ENCODE measurements at regions not wholly inside any gene's neighbourhood (a gene's known extent, or its start where the extent isn't known, plus 50 kb on each side); places are given as distances from the start of the nearest gene placed in this dataset.

DNA sequence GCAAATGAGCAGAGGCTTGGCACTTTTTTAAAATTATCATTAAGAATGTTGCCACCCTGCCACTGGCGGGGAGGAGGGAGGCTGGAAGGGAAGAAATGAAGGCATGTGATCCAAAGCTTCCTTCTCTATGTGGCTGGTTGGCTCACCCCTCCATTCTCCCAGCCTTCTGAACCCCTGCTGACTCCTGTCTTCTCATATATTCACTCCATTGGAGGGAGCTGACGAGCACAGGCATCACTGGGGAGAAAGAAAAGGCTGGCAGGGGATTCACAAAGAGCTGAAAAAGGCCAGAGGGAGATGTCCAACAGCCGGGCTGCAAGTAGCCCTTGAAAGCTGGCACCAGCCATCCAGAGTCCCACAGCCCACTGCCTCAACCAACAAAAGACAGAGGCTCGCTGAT, 495.6 kb downstream of the BCOR start:
- Histone ChIP-seq H3K27ac (peak overlapping the region; percentile 32 to 50), H3K27me3 (peaks cover 0 to 50% of the 10 kb centered on the region in 2 donors), H3K36me3 (no peaks in the 10 kb centered on the region), H3K9me3 (peaks cover 0 to 9% of the 10 kb centered on the region in 2 donors), H3K4me1 (no peaks in the 10 kb centered on the region), H3K4me3 (no peak overlapping the region)
- intact Hi-C loops (cut with DNase I; ENCODE audit: low total_unique reads), result no loop called here
- TF ChIP-seq CTCF (IDR thresholded peaks at IDR 0.05) (no peak), POLR2AphosphoS5 (IDR thresholded peaks at IDR 0.05) (no peak), POLR2A (IDR thresholded peaks at IDR 0.05) (no peak)
- no peak for DNase-seq (ENCODE audit: low spot score in 2 of 2)

- peaks cover 0 to 43% of the 10 kb centered on the region in 2 donors for H3K27me3 ChIP-seq
- DNase-seq (ENCODE audit: low spot score in 2 of 2), result peak in 1 of 2 donors; percentile 49
- H3K4me1 ChIP-seq, result no peaks in the 10 kb centered on the region
- no peak overlapping the region for H3K4me3 ChIP-seq
- H3K36me3 ChIP-seq, result no peaks in the 10 kb centered on the region
- intact Hi-C loops (cut with DNase I; ENCODE audit: low total_unique reads), result no loop called here
- TF ChIP-seq POLR2A (IDR thresholded peaks at IDR 0.05) (no peak), POLR2AphosphoS5 (IDR thresholded peaks at IDR 0.05) (no peak), CTCF (IDR thresholded peaks at IDR 0.05) (no peak)
- peaks cover 0 to 12% of the 10 kb centered on the region in 2 donors for H3K9me3 ChIP-seq
- H3K27ac ChIP-seq, result peak overlapping the region; percentile 32 to 50
Measured at GRCh38 chrX:39603230-39603629, 494.5 kb downstream of the BCOR start.

DNA sequence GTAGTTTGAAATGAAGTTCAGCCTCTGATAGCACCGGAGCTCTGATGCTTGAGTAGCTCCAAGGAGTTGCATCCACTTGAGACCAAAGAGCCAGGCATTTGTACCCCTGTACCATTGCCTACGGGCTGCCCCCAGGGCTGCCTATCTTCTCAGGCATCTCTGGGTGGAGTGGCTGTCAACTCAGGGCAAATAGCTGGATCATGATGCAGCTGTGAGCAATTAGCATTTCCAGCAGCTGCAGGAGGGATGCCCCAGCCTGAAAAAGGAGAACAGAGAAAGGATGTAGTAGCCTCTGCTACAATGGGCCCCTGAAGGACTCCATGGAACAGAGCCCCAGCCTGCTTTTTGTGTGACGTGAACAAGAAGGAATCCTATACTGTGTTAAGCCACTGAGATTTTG, 492.6 kb downstream of the BCOR start:
- Histone ChIP-seq H3K27me3 (peaks cover 0 to 44% of the 10 kb centered on the region in 2 donors), H3K27ac (no peak overlapping the region), H3K4me1 (no peaks in the 10 kb centered on the region), H3K9me3 (peaks cover 0 to 12% of the 10 kb centered on the region in 2 donors), H3K4me3 (no peak overlapping the region), H3K36me3 (no peaks in the 10 kb centered on the region)
- no peak for DNase-seq (ENCODE audit: low spot score in 2 of 2)
- TF ChIP-seq POLR2A (IDR thresholded peaks at IDR 0.05) (no peak), POLR2AphosphoS5 (IDR thresholded peaks at IDR 0.05) (no peak), CTCF (IDR thresholded peaks at IDR 0.05) (no peak)
- intact Hi-C loops (cut with DNase I; ENCODE audit: low total_unique reads), result no loop called here

DNA sequence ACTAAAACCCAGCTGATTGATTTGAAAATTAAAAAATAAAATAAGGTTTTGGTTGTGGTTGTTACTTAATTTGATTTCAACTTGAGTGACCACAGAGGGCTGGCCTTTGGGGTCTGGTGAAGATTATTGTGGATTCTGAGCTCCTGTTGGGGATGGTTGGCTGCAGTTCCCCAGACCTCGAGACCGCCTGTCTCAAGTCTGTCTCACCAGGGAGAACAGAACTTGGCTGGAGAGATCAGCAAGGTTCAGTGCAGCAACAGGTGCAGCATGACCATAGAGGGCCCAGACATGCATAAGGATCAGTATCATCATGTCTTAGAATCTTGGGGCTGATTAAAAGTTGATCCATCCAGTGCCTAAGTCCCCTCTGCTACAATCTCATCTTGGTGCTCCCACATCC, 491.9 kb downstream of the BCOR start:
- intact Hi-C loops (cut with DNase I; ENCODE audit: low total_unique reads), result no loop called here
- no peak for TF ChIP-seq CTCF (IDR thresholded peaks at IDR 0.05)
- no peak for TF ChIP-seq POLR2A (IDR thresholded peaks at IDR 0.05)
- no peak for TF ChIP-seq POLR2AphosphoS5 (IDR thresholded peaks at IDR 0.05)
- DNase-seq (ENCODE audit: low spot score in 2 of 2), result no peak
- Histone ChIP-seq H3K9me3 (peaks cover 0 to 12% of the 10 kb centered on the region in 2 donors), H3K27ac (no peak overlapping the region), H3K4me1 (no peaks in the 10 kb centered on the region), H3K36me3 (no peaks in the 10 kb centered on the region), H3K4me3 (no peak overlapping the region), H3K27me3 (peaks cover 0 to 43% of the 10 kb centered on the region in 2 donors)

- TF ChIP-seq POLR2AphosphoS5 (IDR thresholded peaks at IDR 0.05), result no peak
- no peak for TF ChIP-seq CTCF (IDR thresholded peaks at IDR 0.05)
- TF ChIP-seq POLR2A (IDR thresholded peaks at IDR 0.05), result no peak
- H3K27ac ChIP-seq, result no peak overlapping the region
- intact Hi-C loops (cut with DNase I; ENCODE audit: low total_unique reads), result no loop called here
Measured at GRCh38 chrX:39609941-39610340, 487.8 kb downstream of the BCOR start.

More at GRCh38 chrX:39609941-39610340, 487.8 kb downstream of the BCOR start:
- no peak for DNase-seq (ENCODE audit: low spot score in 2 of 2)
- Histone ChIP-seq H3K4me3 (no peak overlapping the region), H3K36me3 (no peaks in the 10 kb centered on the region), H3K4me1 (no peaks in the 10 kb centered on the region), H3K27me3 (peaks cover 0 to 56% of the 10 kb centered on the region in 2 donors), H3K9me3 (peaks cover 0 to 12% of the 10 kb centered on the region in 2 donors)
